ENCODE measurements at regions not wholly inside any gene's neighbourhood (a gene's known extent, or its start where the extent isn't known, plus 50 kb on each side); places are given as distances from the start of the nearest gene placed in this dataset.

- H3K27ac ChIP-seq (ENCODE audit: low read depth in 1 of 2, low read length in 2 of 2): no peak overlapping the region
- peaks cover 3 to 29% (median 20%) of the 10 kb centered on the region in 4 donors for H3K4me1 ChIP-seq (ENCODE audit: control insufficient read depth in 4 of 4, insufficient read depth in 4 of 4, low read length in 3 of 4)
- H3K36me3 ChIP-seq (ENCODE audit: control insufficient read depth in 4 of 4, insufficient read depth in 3 of 4, low read depth in 1 of 4, low read length in 3 of 4): no peaks in the 10 kb centered on the region
- H3K9me3 ChIP-seq (ENCODE audit: control insufficient read depth in 4 of 4, low read length in 3 of 4): no peaks in the 10 kb centered on the region
- TF ChIP-seq, protein P1, sequence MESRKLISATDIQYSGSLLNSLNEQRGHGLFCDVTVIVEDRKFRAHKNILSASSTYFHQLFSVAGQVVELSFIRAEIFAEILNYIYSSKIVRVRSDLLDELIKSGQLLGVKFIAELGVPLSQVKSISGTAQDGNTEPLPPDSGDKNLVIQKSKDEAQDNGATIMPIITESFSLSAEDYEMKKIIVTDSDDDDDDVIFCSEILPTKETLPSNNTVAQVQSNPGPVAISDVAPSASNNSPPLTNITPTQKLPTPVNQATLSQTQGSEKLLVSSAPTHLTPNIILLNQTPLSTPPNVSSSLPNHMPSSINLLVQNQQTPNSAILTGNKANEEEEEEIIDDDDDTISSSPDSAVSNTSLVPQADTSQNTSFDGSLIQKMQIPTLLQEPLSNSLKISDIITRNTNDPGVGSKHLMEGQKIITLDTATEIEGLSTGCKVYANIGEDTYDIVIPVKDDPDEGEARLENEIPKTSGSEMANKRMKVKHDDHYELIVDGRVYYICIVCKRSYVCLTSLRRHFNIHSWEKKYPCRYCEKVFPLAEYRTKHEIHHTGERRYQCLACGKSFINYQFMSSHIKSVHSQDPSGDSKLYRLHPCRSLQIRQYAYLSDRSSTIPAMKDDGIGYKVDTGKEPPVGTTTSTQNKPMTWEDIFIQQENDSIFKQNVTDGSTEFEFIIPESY (IDR thresholded peaks at IDR 0.05): no peak
- TF ChIP-seq RAD21 (IDR thresholded peaks at IDR 0.05): no peak
- TF ChIP-seq CTCF (IDR thresholded peaks at IDR 0.05; ENCODE audit: low read depth, low read length, missing input control): no peak
- TF ChIP-seq RXRA (IDR thresholded peaks at IDR 0.05): no peak
- no peak for TF ChIP-seq JUND (IDR thresholded peaks at IDR 0.05)
- H3K4me3 ChIP-seq (ENCODE audit: low read depth in 1 of 3, low read length in 3 of 3): no peak overlapping the region
- no peaks in the 10 kb centered on the region for H3K27me3 ChIP-seq (ENCODE audit: control insufficient read depth in 4 of 4, insufficient read depth in 4 of 4, low read length in 3 of 4)
- no peak for DNase-seq (ENCODE audit: low spot score)
- H3K9ac ChIP-seq (ENCODE audit: low read depth in 1 of 2, low read length in 2 of 2): no peak overlapping the region
Observed at GRCh38 chr6:37758234-37758633, 60.6 kb upstream of the MDGA1 start.

GRCh38 chr6:37757381-37757780, 59.7 kb upstream of the MDGA1 start:
- Histone ChIP-seq H3K4me1 (ENCODE audit: control insufficient read depth in 4 of 4, insufficient read depth in 4 of 4, low read length in 3 of 4) (peaks cover 3 to 21% (median 13%) of the 10 kb centered on the region in 4 donors), H3K9ac (ENCODE audit: low read depth in 1 of 2, low read length in 2 of 2) (no peak overlapping the region), H3K9me3 (ENCODE audit: control insufficient read depth in 4 of 4, low read length in 3 of 4) (no peaks in the 10 kb centered on the region), H3K4me3 (ENCODE audit: low read depth in 1 of 3, low read length in 3 of 3) (no peak overlapping the region), H3K36me3 (ENCODE audit: control insufficient read depth in 4 of 4, insufficient read depth in 3 of 4, low read depth in 1 of 4, low read length in 3 of 4) (no peaks in the 10 kb centered on the region), H3K27ac (ENCODE audit: low read depth in 1 of 2, low read length in 2 of 2) (no peak overlapping the region), H3K27me3 (ENCODE audit: control insufficient read depth in 4 of 4, insufficient read depth in 4 of 4, low read length in 3 of 4) (no peaks in the 10 kb centered on the region)
- 46% methylated on average over 2 of the region's 2 CpGs for WGBS
- no peak for DNase-seq (ENCODE audit: low spot score)
- TF ChIP-seq FOXA2 (IDR thresholded peaks at IDR 0.05): no peak
- no peak for TF ChIP-seq REST (IDR thresholded peaks at IDR 0.05)
- TF ChIP-seq JUND (IDR thresholded peaks at IDR 0.05): no peak
- no peak for TF ChIP-seq SP1 (IDR thresholded peaks at IDR 0.05)
- no peak for TF ChIP-seq RXRA (IDR thresholded peaks at IDR 0.05)
- TF ChIP-seq, protein P1 (IDR thresholded peaks at IDR 0.05): no peak
- TF ChIP-seq GABPA (IDR thresholded peaks at IDR 0.05 in 1 of 2, conservative IDR thresholded peaks at IDR 0.05 in 1 of 2): no peak
- no peak for TF ChIP-seq CTCF (IDR thresholded peaks at IDR 0.05; ENCODE audit: low read depth, low read length, missing input control)
- TF ChIP-seq FOXA1 (IDR thresholded peaks at IDR 0.05): no peak
- TF ChIP-seq YY1 (IDR thresholded peaks at IDR 0.05): no peak

Data from liver (tissue), 8 donors.